ENCODE measurements at regions not wholly inside any gene's neighbourhood (a gene's known extent, or its start where the extent isn't known, plus 50 kb on each side); places are given as distances from the start of the nearest gene placed in this dataset.

- no peak overlapping the region for H3K14ac ChIP-seq (ENCODE audit: low read length in 2 of 2)
- no peak overlapping the region for H2BK15ac ChIP-seq (ENCODE audit: low read depth, poor library complexity, severe bottlenecking)
- H3K4ac ChIP-seq (ENCODE audit: low read depth in 1 of 2, low read length in 2 of 2), result no peak overlapping the region
- H3K18ac ChIP-seq (ENCODE audit: low read depth in 1 of 2, low read length in 2 of 2), result peak overlapping the region in 1 of 2 experiments; percentile 70
- no peak overlapping the region for H3K23ac ChIP-seq (ENCODE audit: low read length in 2 of 2)
- H4K91ac ChIP-seq (ENCODE audit: low read length), result no peak overlapping the region
- no peak overlapping the region for H3K9ac ChIP-seq (ENCODE audit: low read length)
- H3K27me3 ChIP-seq (ENCODE audit: control insufficient read depth in 1 of 2, insufficient read depth in 1 of 2, low read length in 2 of 2), result no peaks in the 10 kb centered on the region
- H2BK12ac ChIP-seq (ENCODE audit: low read length in 2 of 2), result no peak overlapping the region
- H3K4me2 ChIP-seq (ENCODE audit: low read length, poor library complexity, severe bottlenecking), result no peak overlapping the region
- H2BK120ac ChIP-seq (ENCODE audit: low read depth, low read length), result peak overlapping the region; percentile 19
- 95% methylated on average over 1 of the region's 1 CpG for WGBS
- no peaks in the 10 kb centered on the region for H3K79me1 ChIP-seq (replicated peaks; ENCODE audit: low read length, poor library complexity, severe bottlenecking)
- no peak overlapping the region for H2BK5ac ChIP-seq (ENCODE audit: low read depth, low read length, poor library complexity, severe bottlenecking)
- H2AK5ac ChIP-seq (ENCODE audit: low read length, severe bottlenecking), result no peak overlapping the region
- H3K27ac ChIP-seq (ENCODE audit: low read length, poor library complexity, severe bottlenecking), result peak overlapping the region; percentile 54
- H3K4me3 ChIP-seq (ENCODE audit: insufficient read depth in 1 of 2, low read depth in 1 of 2, low read length in 2 of 2), result no peak overlapping the region
- peaks cover 3% of the 10 kb centered on the region for H3K4me1 ChIP-seq (ENCODE audit: control insufficient read depth, insufficient read depth, low read depth, low read length)
- H4K8ac ChIP-seq (ENCODE audit: low read length), result no peak overlapping the region
- peaks cover 19% of the 10 kb centered on the region for H3K9me3 ChIP-seq (ENCODE audit: control insufficient read depth, low read length)
- DNase-seq, result no peak
- no peak overlapping the region for H2AFZ ChIP-seq (ENCODE audit: low read depth, low read length)
- H3K36me3 ChIP-seq (ENCODE audit: control insufficient read depth in 1 of 2, insufficient read depth in 2 of 2, low read depth in 1 of 2, low read length in 2 of 2), result no peaks in the 10 kb centered on the region
Observed at GRCh38 chr4:19278665-19279064, 973.0 kb upstream of the SLIT2 start.

GRCh38 chr4:19266566-19266965 lies 985.1 kb upstream of the SLIT2 start:
- Histone ChIP-seq H2BK120ac (ENCODE audit: low read depth, low read length) (no peak overlapping the region), H3K4ac (ENCODE audit: low read depth in 1 of 2, low read length in 2 of 2) (no peak overlapping the region), H4K8ac (ENCODE audit: low read length) (peak overlapping the region; percentile 29), H3K14ac (ENCODE audit: low read length in 2 of 2) (no peak overlapping the region), H3K4me2 (ENCODE audit: low read length, poor library complexity, severe bottlenecking) (no peak overlapping the region), H3K36me3 (ENCODE audit: control insufficient read depth in 1 of 2, insufficient read depth in 2 of 2, low read depth in 1 of 2, low read length in 2 of 2) (no peaks in the 10 kb centered on the region), H3K4me3 (ENCODE audit: insufficient read depth in 1 of 2, low read depth in 1 of 2, low read length in 2 of 2) (no peak overlapping the region), H3K79me1 (replicated peaks; ENCODE audit: low read length, poor library complexity, severe bottlenecking) (no peaks in the 10 kb centered on the region), H2BK12ac (ENCODE audit: low read length in 2 of 2) (no peak overlapping the region), H2BK5ac (ENCODE audit: low read depth, low read length, poor library complexity, severe bottlenecking) (no peak overlapping the region), H3K27me3 (ENCODE audit: control insufficient read depth in 1 of 2, insufficient read depth in 1 of 2, low read length in 2 of 2) (no peaks in the 10 kb centered on the region), H4K91ac (ENCODE audit: low read length) (no peak overlapping the region), H2AFZ (ENCODE audit: low read depth, low read length) (no peak overlapping the region), H3K9me3 (ENCODE audit: control insufficient read depth, low read length) (no peaks in the 10 kb centered on the region), H3K23ac (ENCODE audit: low read length in 2 of 2) (no peak overlapping the region), H3K18ac (ENCODE audit: low read depth in 1 of 2, low read length in 2 of 2) (no peak overlapping the region), H2BK15ac (ENCODE audit: low read depth, poor library complexity, severe bottlenecking) (no peak overlapping the region), H3K9ac (ENCODE audit: low read length) (no peak overlapping the region), H2AK5ac (ENCODE audit: low read length, severe bottlenecking) (no peak overlapping the region), H3K4me1 (ENCODE audit: control insufficient read depth, insufficient read depth, low read depth, low read length) (no peaks in the 10 kb centered on the region), H3K27ac (ENCODE audit: low read length, poor library complexity, severe bottlenecking) (no peak overlapping the region)
- 44% methylated on average over 2 of the region's 2 CpGs for WGBS
- peak; percentile 8 for DNase-seq

- no peak overlapping the region for H2BK15ac ChIP-seq (ENCODE audit: low read depth, poor library complexity, severe bottlenecking)
- H4K8ac ChIP-seq (ENCODE audit: low read length), result no peak overlapping the region
- no peak overlapping the region for H3K23ac ChIP-seq (ENCODE audit: low read length in 2 of 2)
- WGBS, result 91% methylated on average over 2 of the region's 2 CpGs
- H4K91ac ChIP-seq (ENCODE audit: low read length), result no peak overlapping the region
- DNase-seq, result no peak
- no peak overlapping the region for H3K4me2 ChIP-seq (ENCODE audit: low read length, poor library complexity, severe bottlenecking)
- no peaks in the 10 kb centered on the region for H3K27me3 ChIP-seq (ENCODE audit: control insufficient read depth in 1 of 2, insufficient read depth in 1 of 2, low read length in 2 of 2)
- H2AK5ac ChIP-seq (ENCODE audit: low read length, severe bottlenecking), result no peak overlapping the region
- H3K9ac ChIP-seq (ENCODE audit: low read length), result peak overlapping the region; percentile 68
- H3K27ac ChIP-seq (ENCODE audit: low read length, poor library complexity, severe bottlenecking), result no peak overlapping the region
- no peaks in the 10 kb centered on the region for H3K9me3 ChIP-seq (ENCODE audit: control insufficient read depth, low read length)
- H3K4ac ChIP-seq (ENCODE audit: low read depth in 1 of 2, low read length in 2 of 2), result no peak overlapping the region
- no peak overlapping the region for H3K14ac ChIP-seq (ENCODE audit: low read length in 2 of 2)
- H2BK5ac ChIP-seq (ENCODE audit: low read depth, low read length, poor library complexity, severe bottlenecking), result no peak overlapping the region
- H3K36me3 ChIP-seq (ENCODE audit: control insufficient read depth in 1 of 2, insufficient read depth in 2 of 2, low read depth in 1 of 2, low read length in 2 of 2), result no peaks in the 10 kb centered on the region
- H3K4me3 ChIP-seq (ENCODE audit: insufficient read depth in 1 of 2, low read depth in 1 of 2, low read length in 2 of 2), result peak overlapping the region in 1 of 2 experiments; percentile 60
- no peak overlapping the region for H3K18ac ChIP-seq (ENCODE audit: low read depth in 1 of 2, low read length in 2 of 2)
- no peak overlapping the region for H2BK120ac ChIP-seq (ENCODE audit: low read depth, low read length)
- H2BK12ac ChIP-seq (ENCODE audit: low read length in 2 of 2), result no peak overlapping the region
- H2AFZ ChIP-seq (ENCODE audit: low read depth, low read length), result no peak overlapping the region
- no peaks in the 10 kb centered on the region for H3K79me1 ChIP-seq (replicated peaks; ENCODE audit: low read length, poor library complexity, severe bottlenecking)
- H3K4me1 ChIP-seq (ENCODE audit: control insufficient read depth, insufficient read depth, low read depth, low read length), result no peaks in the 10 kb centered on the region
Observed at GRCh38 chr4:19262467-19262866, 989.2 kb upstream of the SLIT2 start.

GRCh38 chr4:19260346-19260745 lies 991.4 kb upstream of the SLIT2 start:
- Histone ChIP-seq H3K27ac (ENCODE audit: low read length, poor library complexity, severe bottlenecking) (no peak overlapping the region), H3K23ac (ENCODE audit: low read length in 2 of 2) (no peak overlapping the region), H3K4me3 (ENCODE audit: insufficient read depth in 1 of 2, low read depth in 1 of 2, low read length in 2 of 2) (no peak overlapping the region), H4K91ac (ENCODE audit: low read length) (no peak overlapping the region), H2BK12ac (ENCODE audit: low read length in 2 of 2) (no peak overlapping the region), H3K4me1 (ENCODE audit: control insufficient read depth, insufficient read depth, low read depth, low read length) (no peaks in the 10 kb centered on the region), H3K27me3 (ENCODE audit: control insufficient read depth in 1 of 2, insufficient read depth in 1 of 2, low read length in 2 of 2) (no peaks in the 10 kb centered on the region), H2AFZ (ENCODE audit: low read depth, low read length) (no peak overlapping the region), H2BK15ac (ENCODE audit: low read depth, poor library complexity, severe bottlenecking) (no peak overlapping the region), H2AK5ac (ENCODE audit: low read length, severe bottlenecking) (no peak overlapping the region), H2BK5ac (ENCODE audit: low read depth, low read length, poor library complexity, severe bottlenecking) (no peak overlapping the region), H3K9me3 (ENCODE audit: control insufficient read depth, low read length) (peaks cover 5% of the 10 kb centered on the region), H3K18ac (ENCODE audit: low read depth in 1 of 2, low read length in 2 of 2) (no peak overlapping the region), H3K9ac (ENCODE audit: low read length) (no peak overlapping the region), H2BK120ac (ENCODE audit: low read depth, low read length) (no peak overlapping the region), H3K14ac (ENCODE audit: low read length in 2 of 2) (no peak overlapping the region), H3K36me3 (ENCODE audit: control insufficient read depth in 1 of 2, insufficient read depth in 2 of 2, low read depth in 1 of 2, low read length in 2 of 2) (no peaks in the 10 kb centered on the region), H3K4me2 (ENCODE audit: low read length, poor library complexity, severe bottlenecking) (no peak overlapping the region), H3K79me1 (replicated peaks; ENCODE audit: low read length, poor library complexity, severe bottlenecking) (no peaks in the 10 kb centered on the region), H4K8ac (ENCODE audit: low read length) (no peak overlapping the region), H3K4ac (ENCODE audit: low read depth in 1 of 2, low read length in 2 of 2) (no peak overlapping the region)
- no peak for DNase-seq
- WGBS, result no CpG with 5 or more reads among the region's 2 CpGs

Measured in mesenchymal stem cell (in vitro differentiated cells and primary cell).